Astrocyte (in vitro differentiated cells and primary cell): ENCODE measurements at regions not wholly inside any gene's neighbourhood (a gene's known extent, or its start where the extent isn't known, plus 50 kb on each side); places are given as distances from the start of the nearest gene placed in this dataset.

Experiments used
- EZH2 ChIP-seq: IDR thresholded peaks from 2 replicates; pipeline ENCODE4 v1.6.1; 2012; ENCODE audit warnings: mild to moderate bottlenecking, low read length, inconsistent platforms; ENCODE audit not compliant: insufficient read depth
- TF ChIP-seq, protein P1 (sequence below): IDR thresholded peaks from 2 replicates; pipeline ENCODE4 v1.5.1; 2011; ENCODE audit warnings: low read depth, mild to moderate bottlenecking, inconsistent platforms, low read length, moderate library complexity; ENCODE audit not compliant: insufficient read depth

DNA sequence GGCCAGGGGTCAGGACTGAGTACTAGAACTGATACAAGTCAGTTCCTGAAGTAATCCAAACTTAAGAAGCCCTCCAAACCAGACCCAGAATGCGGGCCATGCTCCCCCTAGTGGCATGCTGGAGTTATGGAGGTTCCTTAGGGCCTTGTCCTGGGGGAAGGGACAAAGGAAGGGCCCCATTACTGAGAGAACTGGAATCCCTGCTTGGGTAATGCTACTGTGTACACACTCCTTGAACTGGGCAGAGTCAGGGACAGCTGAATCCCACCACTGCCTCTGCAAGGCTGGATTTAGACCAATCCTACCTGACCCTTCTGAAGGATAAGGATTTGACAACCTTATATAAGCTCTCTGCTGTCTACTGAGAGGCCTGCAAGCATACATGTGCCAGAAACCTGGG, 97.3 kb upstream of the AKIP1 start:
- TF ChIP-seq, protein P1, sequence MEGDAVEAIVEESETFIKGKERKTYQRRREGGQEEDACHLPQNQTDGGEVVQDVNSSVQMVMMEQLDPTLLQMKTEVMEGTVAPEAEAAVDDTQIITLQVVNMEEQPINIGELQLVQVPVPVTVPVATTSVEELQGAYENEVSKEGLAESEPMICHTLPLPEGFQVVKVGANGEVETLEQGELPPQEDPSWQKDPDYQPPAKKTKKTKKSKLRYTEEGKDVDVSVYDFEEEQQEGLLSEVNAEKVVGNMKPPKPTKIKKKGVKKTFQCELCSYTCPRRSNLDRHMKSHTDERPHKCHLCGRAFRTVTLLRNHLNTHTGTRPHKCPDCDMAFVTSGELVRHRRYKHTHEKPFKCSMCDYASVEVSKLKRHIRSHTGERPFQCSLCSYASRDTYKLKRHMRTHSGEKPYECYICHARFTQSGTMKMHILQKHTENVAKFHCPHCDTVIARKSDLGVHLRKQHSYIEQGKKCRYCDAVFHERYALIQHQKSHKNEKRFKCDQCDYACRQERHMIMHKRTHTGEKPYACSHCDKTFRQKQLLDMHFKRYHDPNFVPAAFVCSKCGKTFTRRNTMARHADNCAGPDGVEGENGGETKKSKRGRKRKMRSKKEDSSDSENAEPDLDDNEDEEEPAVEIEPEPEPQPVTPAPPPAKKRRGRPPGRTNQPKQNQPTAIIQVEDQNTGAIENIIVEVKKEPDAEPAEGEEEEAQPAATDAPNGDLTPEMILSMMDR, result peak; percentile 92
- TF ChIP-seq EZH2, result no peak
